HAP-1 (cell line): ENCODE measurements at regions not wholly inside any gene's neighbourhood (a gene's known extent, or its start where the extent isn't known, plus 50 kb on each side); places are given as distances from the start of the nearest gene placed in this dataset.

ENCODE experiments used
- DNase-seq, 2 experiments: peaks; one replicate each; pipeline ENCODE4 v3.0.0-alpha.2; 2016 to 2020; ENCODE audit warnings: low spot score in 2 of 2
- H3K27me3 ChIP-seq: fragments of 250-450 bp; sonication (Bioruptor Pico); 2 replicates; pipeline ENCODE4 v1.5.1; 2020; ENCODE audit warnings: low read depth, mild to moderate bottlenecking, moderate library complexity
- H3K36me3 ChIP-seq: fragments of 250-450 bp; sonication (Bioruptor Pico); replicated peaks from 2 replicates; pipeline ENCODE4 v1.5.1; 2020; ENCODE audit warnings: mild to moderate bottlenecking
- H3K4me1 ChIP-seq: fragments of 250-450 bp; sonication (Bioruptor Pico); 2 replicates; pipeline ENCODE4 v1.5.1; 2020; ENCODE audit warnings: mild to moderate bottlenecking
- H3K4me3 ChIP-seq: fragments of 250-450 bp; sonication (Bioruptor Pico); 2 replicates; pipeline ENCODE4 v1.5.1; 2020; ENCODE audit warnings: mild to moderate bottlenecking, moderate library complexity
- H3K9me3 ChIP-seq: fragments of 250-450 bp; sonication (Bioruptor Pico); 2 replicates; pipeline ENCODE4 v1.5.1; 2020; ENCODE audit warnings: mild to moderate bottlenecking, moderate library complexity
- in situ Hi-C: fragments of 300-500 bp; cut with MboI; formaldehyde crosslinking; loops from 3 replicates; pipeline ENCODE4 v1.14.3; 2020; ENCODE audit warnings: low sequenced_read_pairs, inconsistent platforms, mixed read lengths

- peaks cover 6% of the 10 kb centered on the region; the same call in 1 of the 2 replicates for H3K27me3 ChIP-seq
- no peaks in the 10 kb centered on the region for H3K4me1 ChIP-seq
- H3K9me3 ChIP-seq = no peaks in the 10 kb centered on the region
- no peak for DNase-seq
- in situ Hi-C loops = no loop called here
- no peaks in the 10 kb centered on the region for H3K36me3 ChIP-seq
- no peak overlapping the region for H3K4me3 ChIP-seq
Observed at GRCh38 chr20:11672959-11673358, 244.7 kb upstream of the BTBD3 start.

DNA sequence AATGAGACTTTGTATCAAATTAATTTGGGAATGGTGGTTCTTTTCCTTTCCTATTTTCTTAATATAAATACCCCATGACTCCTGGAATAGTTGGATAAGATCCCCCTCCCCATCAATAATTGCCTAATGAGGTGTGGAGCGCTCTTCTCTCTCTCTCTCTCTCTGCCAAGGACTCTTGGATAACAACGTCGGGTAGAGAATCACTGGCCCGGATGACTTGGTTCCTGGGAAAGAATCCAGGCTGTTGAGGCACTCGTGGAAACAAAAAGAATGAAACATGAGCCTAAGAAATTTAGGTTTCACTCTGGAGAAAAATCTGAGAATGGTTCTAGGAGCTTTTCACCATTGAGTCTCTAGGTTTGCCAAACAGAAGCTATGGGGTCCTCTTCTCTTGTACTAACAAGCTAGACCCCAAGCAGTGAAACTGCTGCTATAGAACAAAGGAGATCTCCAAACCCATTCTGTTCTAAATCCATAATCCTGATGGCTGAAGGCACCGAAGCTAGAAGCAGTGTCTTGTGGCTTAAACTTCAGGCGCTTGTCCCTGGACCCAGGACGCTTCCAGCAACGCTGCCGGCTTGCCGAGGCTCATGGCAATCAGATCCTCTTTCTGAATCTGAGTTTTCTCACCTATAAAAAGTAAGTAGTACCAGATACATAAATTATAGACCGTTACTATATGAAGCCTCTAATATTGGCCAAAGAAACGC is 241.6 kb upstream of the BTBD3 start:
- DNase-seq = no peak
- no peaks in the 10 kb centered on the region for H3K4me1 ChIP-seq
- H3K27me3 ChIP-seq = peaks cover 6% of the 10 kb centered on the region; the same call in 1 of the 2 replicates
- in situ Hi-C loops = loop anchor here (25.0 kb wide), 1 partner anchor 536 kb away; no protein-coding TSS in a partner anchor
- no peaks in the 10 kb centered on the region for H3K36me3 ChIP-seq
- no peaks in the 10 kb centered on the region for H3K9me3 ChIP-seq
- no peak overlapping the region for H3K4me3 ChIP-seq

- Histone ChIP-seq H3K36me3 (no peaks in the 10 kb centered on the region), H3K27me3 (peaks cover 6% of the 10 kb centered on the region; the same call in 1 of the 2 replicates), H3K9me3 (no peaks in the 10 kb centered on the region), H3K4me1 (no peaks in the 10 kb centered on the region), H3K4me3 (no peak overlapping the region)
- in situ Hi-C loops = loop anchor here (25.0 kb wide), 1 partner anchor 536 kb away; no protein-coding TSS in a partner anchor
- peak; percentile 23 to 75 for DNase-seq
Observed at GRCh38 chr20:11676630-11677287, 240.9 kb upstream of the BTBD3 start.

GRCh38 chr20:11677428-11677827 is 240.3 kb upstream of the BTBD3 start:
- DNase-seq = no peak

DNA sequence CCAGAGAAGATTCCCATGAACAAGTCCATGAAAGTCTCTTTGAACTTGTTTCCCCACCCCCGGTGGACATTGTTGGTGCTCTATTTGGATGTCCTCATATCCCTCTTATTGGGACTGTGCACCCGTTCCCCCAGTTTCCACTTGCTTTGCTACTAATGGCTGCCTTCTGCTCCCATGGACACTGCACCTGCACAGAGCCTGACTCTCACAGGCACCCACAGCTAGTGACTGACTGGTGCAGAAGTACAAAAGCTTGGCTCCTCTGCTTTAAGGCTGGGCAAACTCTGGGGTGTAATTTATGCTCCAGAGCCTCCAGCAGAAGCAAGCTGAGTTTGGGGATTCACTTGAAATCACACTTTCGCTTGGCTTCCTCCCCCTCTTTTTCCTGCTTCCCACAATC is 239.9 kb upstream of the BTBD3 start:
- H3K36me3 ChIP-seq = no peaks in the 10 kb centered on the region
- no peak overlapping the region for H3K4me3 ChIP-seq
- no peak for DNase-seq
- peaks cover 6% of the 10 kb centered on the region; the same call in 1 of the 2 replicates for H3K27me3 ChIP-seq
- no peaks in the 10 kb centered on the region for H3K4me1 ChIP-seq
- in situ Hi-C loops = loop anchor here (25.0 kb wide), 1 partner anchor 534 kb away; no protein-coding TSS in a partner anchor
- no peaks in the 10 kb centered on the region for H3K9me3 ChIP-seq

More at GRCh38 chr20:11677428-11677827, 240.3 kb upstream of the BTBD3 start:
- Histone ChIP-seq H3K36me3 (no peaks in the 10 kb centered on the region), H3K4me3 (no peak overlapping the region), H3K4me1 (no peaks in the 10 kb centered on the region), H3K27me3 (peaks cover 6% of the 10 kb centered on the region; the same call in 1 of the 2 replicates), H3K9me3 (no peaks in the 10 kb centered on the region)
- in situ Hi-C loops = loop anchor here (25.0 kb wide), 1 partner anchor 535 kb away; no protein-coding TSS in a partner anchor

GRCh38 chr20:11682285-11682684 is 235.4 kb upstream of the BTBD3 start:
- Histone ChIP-seq H3K27me3 (no peaks in the 10 kb centered on the region), H3K36me3 (no peaks in the 10 kb centered on the region), H3K4me3 (no peak overlapping the region), H3K9me3 (no peaks in the 10 kb centered on the region), H3K4me1 (no peaks in the 10 kb centered on the region)
- DNase-seq = no peak
- in situ Hi-C loops = loop anchor here (25.0 kb wide), 1 partner anchor 530 kb away; no protein-coding TSS in a partner anchor

- Histone ChIP-seq H3K36me3 (no peaks in the 10 kb centered on the region), H3K4me1 (no peaks in the 10 kb centered on the region), H3K9me3 (no peaks in the 10 kb centered on the region), H3K27me3 (no peaks in the 10 kb centered on the region; the same call in 1 of the 2 replicates), H3K4me3 (no peak overlapping the region)
- in situ Hi-C loops = loop anchor here (25.0 kb wide), 1 partner anchor 526 kb away; no protein-coding TSS in a partner anchor
- DNase-seq = no peak
Observed at GRCh38 chr20:11686195-11686594, 231.5 kb upstream of the BTBD3 start.

DNA sequence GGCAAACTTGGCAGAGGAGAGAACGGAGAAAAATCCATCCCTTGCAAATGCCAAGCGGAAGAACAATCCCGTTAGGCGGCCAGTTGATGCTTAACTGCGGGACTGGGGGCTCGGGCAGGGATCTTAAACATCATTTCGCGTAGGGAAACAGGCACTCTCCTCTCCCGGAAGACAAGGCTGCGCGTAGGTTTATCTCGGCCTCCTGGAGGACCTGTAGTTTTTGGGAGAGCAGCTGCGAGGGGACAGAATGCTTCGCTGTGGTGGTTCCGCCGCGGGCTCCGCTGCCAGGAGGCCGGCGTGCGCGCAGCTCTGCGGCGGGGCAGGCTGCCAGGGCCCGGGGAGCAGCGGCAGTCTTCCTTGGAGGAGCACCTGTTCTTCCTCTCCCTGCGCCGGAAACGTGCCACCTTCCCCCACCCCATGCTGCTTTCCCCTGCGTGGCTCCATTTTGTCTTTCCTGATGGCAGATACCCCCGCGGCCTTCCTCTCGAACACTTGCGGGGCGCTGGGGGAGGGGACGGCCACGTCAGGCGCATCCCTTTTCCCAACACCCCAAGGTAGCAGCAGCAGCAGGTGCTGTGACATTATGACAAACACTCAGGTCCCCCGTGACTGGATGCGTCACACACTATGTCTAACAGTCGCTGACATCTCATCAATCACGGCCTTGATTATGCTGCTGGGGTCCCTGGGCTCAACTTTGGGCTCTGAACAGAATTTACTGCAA is 230.7 kb upstream of the BTBD3 start:
- DNase-seq = no peak
- in situ Hi-C loops = loop anchor here (25.0 kb wide), 1 partner anchor 525 kb away; no protein-coding TSS in a partner anchor
- H3K4me1 ChIP-seq = no peaks in the 10 kb centered on the region
- no peaks in the 10 kb centered on the region for H3K36me3 ChIP-seq
- no peak overlapping the region for H3K4me3 ChIP-seq
- no peaks in the 10 kb centered on the region; the same call in 1 of the 2 replicates for H3K27me3 ChIP-seq
- no peaks in the 10 kb centered on the region for H3K9me3 ChIP-seq

DNA sequence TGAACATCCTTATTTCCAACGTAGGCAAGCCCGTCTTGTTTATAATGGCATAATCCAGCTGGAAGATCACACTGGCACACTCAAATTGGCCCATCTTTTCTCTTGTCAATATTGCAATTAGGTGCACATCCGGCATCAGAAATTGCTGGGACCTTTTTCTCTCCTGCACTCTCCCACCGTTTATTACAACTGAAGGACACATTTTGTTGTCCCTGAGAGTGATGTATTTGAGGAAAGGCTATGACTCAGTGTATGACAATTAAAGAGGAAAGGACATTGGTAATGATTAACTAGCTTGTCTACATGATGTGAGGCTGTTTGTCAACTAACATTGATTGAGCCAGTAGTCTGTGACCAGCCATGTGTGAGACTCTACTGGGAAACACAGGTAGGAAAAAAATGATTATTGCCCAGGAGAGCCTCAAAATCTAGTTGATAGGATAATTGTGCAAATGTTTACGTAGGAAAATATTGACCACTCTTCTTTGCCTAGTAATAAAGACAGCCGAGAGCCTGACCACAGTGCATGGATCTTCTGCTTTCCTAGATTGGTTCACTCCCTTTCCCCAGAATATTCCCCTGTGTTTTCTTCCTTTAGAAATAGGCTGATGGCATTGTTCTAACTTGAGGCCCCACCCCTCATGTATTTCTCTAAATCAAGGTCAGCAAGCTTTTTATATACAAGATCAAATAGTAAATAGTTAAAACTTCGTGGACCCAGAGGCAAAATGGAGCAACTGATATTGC is 230.0 kb upstream of the BTBD3 start:
- no peak for DNase-seq
- Histone ChIP-seq H3K27me3 (no peaks in the 10 kb centered on the region; the same call in 1 of the 2 replicates), H3K4me3 (no peak overlapping the region), H3K9me3 (no peaks in the 10 kb centered on the region), H3K4me1 (no peaks in the 10 kb centered on the region), H3K36me3 (no peaks in the 10 kb centered on the region)
- in situ Hi-C loops = loop anchor here (25.0 kb wide), 1 partner anchor 525 kb away; no protein-coding TSS in a partner anchor

GRCh38 chr20:11689262-11689661 is 228.4 kb upstream of the BTBD3 start:
- Histone ChIP-seq H3K36me3 (no peaks in the 10 kb centered on the region), H3K4me1 (no peaks in the 10 kb centered on the region), H3K9me3 (no peaks in the 10 kb centered on the region), H3K27me3 (no peaks in the 10 kb centered on the region; the same call in 1 of the 2 replicates), H3K4me3 (no peak overlapping the region)
- DNase-seq = no peak
- in situ Hi-C loops = loop anchor here (25.0 kb wide), 1 partner anchor 523 kb away; no protein-coding TSS in a partner anchor

DNA sequence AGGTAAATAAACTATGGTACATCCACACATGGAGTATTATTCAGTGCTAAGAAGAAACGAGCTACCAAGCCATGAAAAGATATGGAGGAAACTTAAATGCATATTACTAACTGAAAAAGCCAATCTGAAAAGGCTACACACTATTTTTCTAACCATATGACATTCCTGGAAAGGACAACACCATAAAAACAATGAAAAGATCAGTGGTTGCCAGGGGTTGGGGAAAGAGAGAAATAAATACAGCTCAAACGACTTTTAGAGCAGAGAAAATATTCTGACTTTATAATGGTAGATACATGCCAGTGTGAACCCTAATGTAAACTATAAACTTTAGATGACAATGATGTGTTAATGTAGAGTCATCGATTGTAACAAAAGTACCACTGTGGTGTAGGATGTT is 225.9 kb upstream of the BTBD3 start:
- H3K9me3 ChIP-seq = no peaks in the 10 kb centered on the region
- in situ Hi-C loops = loop anchor here (25.0 kb wide), 1 partner anchor 521 kb away; no protein-coding TSS in a partner anchor
- H3K36me3 ChIP-seq = no peaks in the 10 kb centered on the region
- H3K4me1 ChIP-seq = no peaks in the 10 kb centered on the region
- DNase-seq = no peak
- no peaks in the 10 kb centered on the region; the same call in 1 of the 2 replicates for H3K27me3 ChIP-seq
- no peak overlapping the region for H3K4me3 ChIP-seq

GRCh38 chr20:11692567-11692966 is 225.1 kb upstream of the BTBD3 start:
- H3K27me3 ChIP-seq = no peaks in the 10 kb centered on the region; the same call in 1 of the 2 replicates
- DNase-seq = no peak
- no peaks in the 10 kb centered on the region for H3K4me1 ChIP-seq
- no peaks in the 10 kb centered on the region for H3K36me3 ChIP-seq
- no peak overlapping the region for H3K4me3 ChIP-seq
- H3K9me3 ChIP-seq = no peaks in the 10 kb centered on the region
- in situ Hi-C loops = loop anchor here (25.0 kb wide), 1 partner anchor 520 kb away; no protein-coding TSS in a partner anchor
